IPS-NIHi7 (cell line): ENCODE measurements at regions not wholly inside any gene's neighbourhood (a gene's known extent, or its start where the extent isn't known, plus 50 kb on each side); places are given as distances from the start of the nearest gene placed in this dataset.
A peak's percentile ranks its signal among the peaks of the same experiment; 100 is the strongest.
"Not testable (repeated sequence)": the region's sequence is repeated elsewhere in the genome, so short reads cannot be mapped to it uniquely, and the experiment has no call there.

Experiments used
- DNase-seq: peaks from one replicate; pipeline ENCODE4 v3.0.0; 2012; ENCODE audit warnings: mixed read lengths; ENCODE audit errors: extremely low spot score

- no peak for DNase-seq
Observed at GRCh38 chr4:141340458-141340857, 119.8 kb downstream of the ZNF330 start.

- DNase-seq: peak; percentile 20
Observed at GRCh38 chr4:141346144-141346543, 125.4 kb downstream of the ZNF330 start.

GRCh38 chr4:141347684-141348083 is 127.0 kb downstream of the ZNF330 start:
- DNase-seq: no peak

- DNase-seq: no peak
Observed at GRCh38 chr4:141348125-141348524, 127.4 kb downstream of the ZNF330 start.

- no peak for DNase-seq
Observed at GRCh38 chr4:141348573-141348972, 127.9 kb downstream of the ZNF330 start.

- no peak for DNase-seq
Observed at GRCh38 chr4:141349236-141349635, 128.5 kb downstream of the ZNF330 start.

GRCh38 chr4:141350122-141350905 is 129.6 kb downstream of the ZNF330 start:
- no peak for DNase-seq

GRCh38 chr4:141352331-141352730 is 131.6 kb downstream of the ZNF330 start:
- no peak for DNase-seq

GRCh38 chr4:141352909-141353525 is 132.3 kb downstream of the ZNF330 start:
- DNase-seq: peak; percentile 17

- no peak for DNase-seq
Observed at GRCh38 chr4:141356321-141356962, 135.7 kb downstream of the ZNF330 start.

GRCh38 chr4:141356963-141357335 is 136.3 kb downstream of the ZNF330 start:
- DNase-seq: no peak

- DNase-seq: not testable (repeated sequence)
Observed at GRCh38 chr4:141368241-141368640, 147.5 kb downstream of the ZNF330 start.

- DNase-seq: no peak
Observed at GRCh38 chr4:141371206-141371605, 150.5 kb downstream of the ZNF330 start.

- DNase-seq: peak; percentile 68
Observed at GRCh38 chr4:141375855-141376254, 155.2 kb downstream of the ZNF330 start.

GRCh38 chr4:141376769-141377168 is 156.1 kb downstream of the ZNF330 start:
- DNase-seq: no peak

- DNase-seq: no peak
Observed at GRCh38 chr4:141387299-141387698, 166.6 kb downstream of the ZNF330 start.

GRCh38 chr4:141388481-141388880 is 167.8 kb downstream of the ZNF330 start:
- no peak for DNase-seq

GRCh38 chr4:141389649-141390048 is 169.0 kb downstream of the ZNF330 start:
- DNase-seq: no peak

- DNase-seq: no peak
Observed at GRCh38 chr4:141390571-141390970, 169.9 kb downstream of the ZNF330 start.

GRCh38 chr4:141391293-141391692 is 170.6 kb downstream of the ZNF330 start:
- DNase-seq: no peak

- no peak for DNase-seq
Observed at GRCh38 chr4:141391771-141392170, 171.1 kb downstream of the ZNF330 start.

- DNase-seq: no peak
Observed at GRCh38 chr4:141395246-141395830, 174.6 kb downstream of the ZNF330 start.

- no peak for DNase-seq
Observed at GRCh38 chr4:141395919-141396318, 175.2 kb downstream of the ZNF330 start.
